ENCODE measurements at regions not wholly inside any gene's neighbourhood (a gene's known extent, or its start where the extent isn't known, plus 50 kb on each side); places are given as distances from the start of the nearest gene placed in this dataset.
A peak's percentile ranks its signal among the peaks of the same experiment; 100 is the strongest.

- Histone ChIP-seq H3K9me3 (ENCODE audit: insufficient read depth, low read length) (no peaks in the 10 kb centered on the region), H3K4me3 (ENCODE audit: insufficient read length, low read depth) (no peak overlapping the region), H3K9ac (ENCODE audit: insufficient read length, low read depth) (no peak overlapping the region), H3K36me3 (ENCODE audit: insufficient read depth, insufficient read length, low read length) (no peaks in the 10 kb centered on the region), H3K4me1 (ENCODE audit: insufficient read depth, insufficient read length) (no peaks in the 10 kb centered on the region), H3K27me3 (ENCODE audit: insufficient read depth, insufficient read length) (no peaks in the 10 kb centered on the region)
- no peak for DNase-seq (ENCODE audit: low read depth, low spot score)
- TF ChIP-seq YY1 (IDR thresholded peaks at IDR 0.05; ENCODE audit: insufficient read depth, insufficient read length), result no peak
These were observed 74.1 kb upstream of the TCF21 start for GRCh38 chr6:133814797-133815196.

GRCh38 chr6:133815313-133815712, 73.6 kb upstream of the TCF21 start:
- no peak for DNase-seq (ENCODE audit: low read depth, low spot score)

GRCh38 chr6:133816171-133816570, 72.7 kb upstream of the TCF21 start:
- no peaks in the 10 kb centered on the region for H3K9me3 ChIP-seq (ENCODE audit: insufficient read depth, low read length)
- no peaks in the 10 kb centered on the region for H3K27me3 ChIP-seq (ENCODE audit: insufficient read depth, insufficient read length)
- H3K4me3 ChIP-seq (ENCODE audit: insufficient read length, low read depth), result no peak overlapping the region
- H3K4me1 ChIP-seq (ENCODE audit: insufficient read depth, insufficient read length), result no peaks in the 10 kb centered on the region
- no peak overlapping the region for H3K9ac ChIP-seq (ENCODE audit: insufficient read length, low read depth)
- no peak for TF ChIP-seq ZNF274 (IDR thresholded peaks at IDR 0.05; ENCODE audit: low read depth, low read length)
- no peak for TF ChIP-seq SUZ12 (IDR thresholded peaks at IDR 0.05; ENCODE audit: extremely low read depth, insufficient read depth, insufficient read length)
- TF ChIP-seq YY1 (IDR thresholded peaks at IDR 0.05; ENCODE audit: insufficient read depth, insufficient read length), result no peak
- DNase-seq (ENCODE audit: low read depth, low spot score), result no peak
- H3K36me3 ChIP-seq (ENCODE audit: insufficient read depth, insufficient read length, low read length), result no peaks in the 10 kb centered on the region

More at GRCh38 chr6:133815313-133815712, 73.6 kb upstream of the TCF21 start:
- Histone ChIP-seq H3K36me3 (ENCODE audit: insufficient read depth, insufficient read length, low read length) (no peaks in the 10 kb centered on the region), H3K4me3 (ENCODE audit: insufficient read length, low read depth) (no peak overlapping the region), H3K9ac (ENCODE audit: insufficient read length, low read depth) (no peak overlapping the region), H3K4me1 (ENCODE audit: insufficient read depth, insufficient read length) (no peaks in the 10 kb centered on the region), H3K27me3 (ENCODE audit: insufficient read depth, insufficient read length) (no peaks in the 10 kb centered on the region), H3K9me3 (ENCODE audit: insufficient read depth, low read length) (no peaks in the 10 kb centered on the region)
- TF ChIP-seq ZNF274 (IDR thresholded peaks at IDR 0.05; ENCODE audit: low read depth, low read length) (no peak), YY1 (IDR thresholded peaks at IDR 0.05; ENCODE audit: insufficient read depth, insufficient read length) (no peak), SUZ12 (IDR thresholded peaks at IDR 0.05; ENCODE audit: extremely low read depth, insufficient read depth, insufficient read length) (no peak)

DNA sequence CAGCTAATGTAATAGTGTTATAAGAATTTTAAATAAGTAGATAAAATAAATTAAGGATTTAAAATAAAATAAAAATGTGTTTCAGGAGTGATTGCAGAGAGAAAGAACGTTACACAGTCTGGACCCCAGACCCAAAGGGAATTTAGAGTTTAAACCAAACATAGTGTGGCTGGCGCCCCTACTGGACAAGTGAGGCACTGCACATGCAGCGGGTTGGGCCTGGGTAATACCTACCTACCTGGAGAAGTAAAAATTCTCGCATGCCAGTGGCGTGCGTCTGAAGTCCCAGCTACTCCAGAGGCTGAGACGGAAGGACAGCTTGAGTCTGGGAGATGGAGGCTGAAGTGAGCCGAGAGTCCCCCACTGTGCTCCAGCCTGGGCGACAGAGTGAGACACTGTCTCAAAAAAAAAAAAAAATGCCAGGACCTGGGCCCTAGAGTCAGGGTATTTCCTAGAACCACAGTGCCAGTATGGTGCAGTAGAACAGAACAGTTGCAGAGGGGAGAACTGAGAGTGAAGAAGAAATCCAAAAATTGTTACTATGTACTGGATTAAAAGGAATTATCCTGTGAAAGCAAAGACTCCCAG, 71.4 kb upstream of the TCF21 start:
- TF ChIP-seq ZNF274 (IDR thresholded peaks at IDR 0.05; ENCODE audit: low read depth, low read length) (no peak), YY1 (IDR thresholded peaks at IDR 0.05; ENCODE audit: insufficient read depth, insufficient read length) (no peak), SUZ12 (IDR thresholded peaks at IDR 0.05; ENCODE audit: extremely low read depth, insufficient read depth, insufficient read length) (no peak)
- DNase-seq (ENCODE audit: low read depth, low spot score), result peak; percentile 28
- Histone ChIP-seq H3K9me3 (ENCODE audit: insufficient read depth, low read length) (no peaks in the 10 kb centered on the region), H3K4me3 (ENCODE audit: insufficient read length, low read depth) (no peak overlapping the region), H3K9ac (ENCODE audit: insufficient read length, low read depth) (no peak overlapping the region), H3K4me1 (ENCODE audit: insufficient read depth, insufficient read length) (no peaks in the 10 kb centered on the region), H3K36me3 (ENCODE audit: insufficient read depth, insufficient read length, low read length) (no peaks in the 10 kb centered on the region), H3K27me3 (ENCODE audit: insufficient read depth, insufficient read length) (no peaks in the 10 kb centered on the region)

DNA sequence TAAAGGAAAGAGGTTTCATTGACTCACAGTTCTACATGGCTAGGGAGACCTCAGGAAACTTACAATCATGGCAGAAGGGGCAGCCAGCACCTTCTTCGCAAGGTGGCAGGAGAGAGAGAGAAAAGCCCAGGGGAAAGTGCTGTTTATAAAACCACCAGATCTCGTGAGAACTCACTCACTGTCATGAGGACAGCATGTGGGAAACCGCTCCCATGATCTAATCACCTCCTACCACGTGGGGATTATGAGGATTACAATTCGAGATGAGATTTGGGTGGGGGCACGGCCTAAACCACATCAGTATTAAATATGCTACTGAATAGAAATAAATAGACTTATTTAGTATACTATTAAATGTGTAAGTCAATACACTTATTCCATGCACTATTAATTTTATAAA, 70.6 kb upstream of the TCF21 start:
- Histone ChIP-seq H3K4me1 (ENCODE audit: insufficient read depth, insufficient read length) (no peaks in the 10 kb centered on the region), H3K4me3 (ENCODE audit: insufficient read length, low read depth) (no peak overlapping the region), H3K9me3 (ENCODE audit: insufficient read depth, low read length) (no peaks in the 10 kb centered on the region), H3K36me3 (ENCODE audit: insufficient read depth, insufficient read length, low read length) (no peaks in the 10 kb centered on the region), H3K9ac (ENCODE audit: insufficient read length, low read depth) (no peak overlapping the region), H3K27me3 (ENCODE audit: insufficient read depth, insufficient read length) (no peaks in the 10 kb centered on the region)
- no peak for TF ChIP-seq YY1 (IDR thresholded peaks at IDR 0.05; ENCODE audit: insufficient read depth, insufficient read length)
- DNase-seq (ENCODE audit: low read depth, low spot score), result no peak

DNA sequence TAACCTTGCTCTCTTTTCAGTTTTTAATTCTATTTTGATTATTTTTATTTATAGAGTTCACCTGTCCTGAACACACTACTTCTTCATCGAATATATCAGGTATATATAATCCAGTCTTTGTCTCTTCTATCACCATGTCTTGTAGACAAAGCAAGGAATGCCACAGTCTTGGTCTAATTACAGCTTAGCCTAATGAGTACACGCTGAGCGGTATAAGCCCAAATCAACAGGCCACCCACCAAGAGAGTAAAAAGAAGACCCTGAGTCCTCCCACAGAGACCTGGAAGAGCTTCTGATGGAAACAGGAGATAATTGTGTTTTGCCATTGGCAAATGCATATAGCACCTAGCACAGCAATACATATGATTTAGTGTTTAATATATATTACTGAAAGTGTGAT, 68.7 kb upstream of the TCF21 start:
- no peaks in the 10 kb centered on the region for H3K27me3 ChIP-seq (ENCODE audit: insufficient read depth, insufficient read length)
- no peak overlapping the region for H3K4me3 ChIP-seq (ENCODE audit: insufficient read length, low read depth)
- H3K4me1 ChIP-seq (ENCODE audit: insufficient read depth, insufficient read length), result no peaks in the 10 kb centered on the region
- H3K9ac ChIP-seq (ENCODE audit: insufficient read length, low read depth), result no peak overlapping the region
- no peaks in the 10 kb centered on the region for H3K36me3 ChIP-seq (ENCODE audit: insufficient read depth, insufficient read length, low read length)
- H3K9me3 ChIP-seq (ENCODE audit: insufficient read depth, low read length), result no peaks in the 10 kb centered on the region
- DNase-seq (ENCODE audit: low read depth, low spot score), result no peak
- TF ChIP-seq ZNF274 (IDR thresholded peaks at IDR 0.05; ENCODE audit: low read depth, low read length) (no peak), SUZ12 (IDR thresholded peaks at IDR 0.05; ENCODE audit: extremely low read depth, insufficient read depth, insufficient read length) (no peak), YY1 (IDR thresholded peaks at IDR 0.05; ENCODE audit: insufficient read depth, insufficient read length) (no peak)

GRCh38 chr6:133827766-133828165, 61.1 kb upstream of the TCF21 start:
- no peak for TF ChIP-seq YY1 (IDR thresholded peaks at IDR 0.05; ENCODE audit: insufficient read depth, insufficient read length)
- TF ChIP-seq SUZ12 (IDR thresholded peaks at IDR 0.05; ENCODE audit: extremely low read depth, insufficient read depth, insufficient read length), result no peak
- no peak for TF ChIP-seq ZNF274 (IDR thresholded peaks at IDR 0.05; ENCODE audit: low read depth, low read length)
- Histone ChIP-seq H3K9me3 (ENCODE audit: insufficient read depth, low read length) (no peaks in the 10 kb centered on the region), H3K4me1 (ENCODE audit: insufficient read depth, insufficient read length) (no peaks in the 10 kb centered on the region), H3K27me3 (ENCODE audit: insufficient read depth, insufficient read length) (no peaks in the 10 kb centered on the region), H3K36me3 (ENCODE audit: insufficient read depth, insufficient read length, low read length) (no peaks in the 10 kb centered on the region), H3K4me3 (ENCODE audit: insufficient read length, low read depth) (no peak overlapping the region), H3K9ac (ENCODE audit: insufficient read length, low read depth) (no peak overlapping the region)
- no peak for DNase-seq (ENCODE audit: low read depth, low spot score)

DNA sequence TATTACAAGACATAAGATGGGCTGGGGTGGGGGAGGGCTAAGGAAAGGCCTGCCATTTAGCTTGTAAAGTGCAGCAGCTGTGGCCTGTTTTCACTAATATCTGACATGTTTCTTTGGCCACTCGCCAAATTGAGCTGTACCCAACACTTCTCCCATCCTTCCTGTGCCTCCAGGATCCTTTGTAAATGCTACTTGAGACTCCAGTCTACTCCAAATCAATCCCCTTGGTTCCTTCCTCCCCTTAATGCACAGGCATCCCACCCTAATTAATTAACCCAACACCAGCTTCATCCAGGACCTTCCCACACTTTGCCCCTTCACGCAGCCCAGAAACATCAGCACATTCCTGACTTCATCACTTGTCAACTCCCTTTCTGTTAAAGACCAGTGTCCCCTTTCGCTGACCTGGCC, 55.0 kb upstream of the TCF21 start:
- Histone ChIP-seq H3K27me3 (ENCODE audit: insufficient read depth, insufficient read length) (no peaks in the 10 kb centered on the region), H3K4me1 (ENCODE audit: insufficient read depth, insufficient read length) (no peaks in the 10 kb centered on the region), H3K9ac (ENCODE audit: insufficient read length, low read depth) (no peak overlapping the region), H3K4me3 (ENCODE audit: insufficient read length, low read depth) (no peak overlapping the region), H3K9me3 (ENCODE audit: insufficient read depth, low read length) (no peaks in the 10 kb centered on the region; the same call in 1 of the 2 replicates), H3K36me3 (ENCODE audit: insufficient read depth, insufficient read length, low read length) (no peaks in the 10 kb centered on the region)
- TF ChIP-seq YY1 (IDR thresholded peaks at IDR 0.05; ENCODE audit: insufficient read depth, insufficient read length) (no peak), SUZ12 (IDR thresholded peaks at IDR 0.05; ENCODE audit: extremely low read depth, insufficient read depth, insufficient read length) (no peak), ZNF274 (IDR thresholded peaks at IDR 0.05; ENCODE audit: low read depth, low read length) (no peak)
- DNase-seq (ENCODE audit: low read depth, low spot score), result no peak
